HG03565 (cell line): ENCODE measurements at regions not wholly inside any gene's neighbourhood (a gene's known extent, or its start where the extent isn't known, plus 50 kb on each side); places are given as distances from the start of the nearest gene placed in this dataset.

Experiments used
- ATAC-seq: cut with Tn5 transposase; IDR thresholded peaks from one replicate; pipeline ENCODE4 v1.9.1; 2021; ENCODE audit warnings: mild to moderate bottlenecking, moderate library complexity; ENCODE audit not compliant: unreplicated experiment

- ATAC-seq: no peak
These were observed 1023.2 kb downstream of the KCNT2 start for GRCh38 chr1:195584870-195585624.

DNA sequence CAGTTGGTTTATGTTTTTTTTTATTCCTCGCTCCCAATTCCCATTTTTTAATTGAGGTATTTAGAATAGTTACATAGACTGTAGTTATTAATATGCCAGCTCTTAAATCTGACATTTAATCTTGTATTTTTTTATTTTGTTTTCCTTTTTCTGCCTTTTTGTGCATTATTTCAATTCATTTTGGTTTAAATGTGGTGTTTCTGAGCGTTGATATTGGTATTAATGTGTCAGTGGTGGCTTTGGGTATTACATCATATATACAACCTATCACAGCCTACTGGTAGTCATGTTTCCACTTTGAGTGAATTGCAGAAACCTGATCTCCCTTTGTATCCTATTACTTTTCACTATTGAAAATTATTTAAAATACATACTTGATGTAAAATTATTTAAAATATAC is 1027.3 kb downstream of the KCNT2 start:
- ATAC-seq: no peak

DNA sequence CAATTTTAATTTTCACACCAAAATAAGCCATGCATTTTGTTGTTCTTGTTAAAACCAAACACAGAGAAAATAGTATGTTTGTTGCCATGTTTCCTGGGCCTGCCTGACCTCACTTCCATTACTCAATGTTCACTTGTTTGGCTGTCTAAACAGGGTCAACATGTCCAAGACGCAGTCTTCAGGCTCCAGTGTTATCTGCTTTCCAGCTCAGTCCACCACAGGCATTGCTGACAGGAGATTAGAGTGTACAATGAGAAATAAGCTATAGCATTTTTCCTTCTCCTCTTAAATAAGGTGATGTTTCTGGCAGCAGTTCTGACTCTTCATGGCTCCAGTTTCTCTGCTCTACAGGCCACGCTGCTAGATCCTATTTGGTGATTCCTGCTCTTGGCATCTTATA is 1030.5 kb downstream of the KCNT2 start:
- no peak for ATAC-seq

GRCh38 chr1:195576641-195577040 is 1031.6 kb downstream of the KCNT2 start:
- no peak for ATAC-seq

DNA sequence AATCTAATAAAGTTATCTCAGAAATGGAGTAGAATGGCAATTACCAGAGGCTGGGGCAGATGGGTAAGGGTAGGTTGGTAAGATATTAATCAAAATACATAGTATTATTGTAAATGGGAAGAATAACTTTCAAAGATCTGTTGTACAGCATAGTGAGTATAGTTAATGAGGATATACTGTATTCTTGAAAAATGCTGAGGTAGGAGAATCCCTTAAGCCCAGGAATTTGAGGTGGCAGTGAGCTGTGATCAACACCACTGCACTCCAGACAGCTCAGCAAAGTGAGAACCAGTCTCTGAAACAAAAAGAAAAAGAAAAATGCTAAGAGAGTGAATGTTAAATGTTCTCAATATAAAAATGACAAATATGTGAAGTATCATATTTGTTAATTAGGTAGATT is 1033.7 kb downstream of the KCNT2 start:
- ATAC-seq: no peak

GRCh38 chr1:195569934-195570333 is 1038.3 kb downstream of the KCNT2 start:
- no peak for ATAC-seq

DNA sequence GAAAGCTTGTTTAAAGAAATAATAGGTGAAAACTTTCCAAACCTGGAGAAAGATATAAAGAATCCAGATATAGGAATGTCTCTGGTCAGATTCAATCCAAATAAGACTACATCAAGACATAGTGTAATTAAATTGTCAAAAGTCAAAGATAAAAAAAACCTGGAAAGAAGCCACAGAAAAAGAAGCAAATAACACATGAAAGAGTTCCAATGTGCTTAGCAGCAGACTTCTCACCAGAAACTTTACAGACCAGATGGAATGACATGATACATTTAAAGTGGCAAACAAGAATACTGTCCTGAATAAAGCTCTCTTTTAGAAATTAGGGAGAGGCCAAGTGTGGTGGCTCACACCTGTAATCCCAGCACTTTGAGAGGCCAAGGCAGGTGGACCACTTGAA is 1039.9 kb downstream of the KCNT2 start:
- no peak for ATAC-seq

- no peak for ATAC-seq
These were observed 1046.2 kb downstream of the KCNT2 start for GRCh38 chr1:195562074-195562473.

DNA sequence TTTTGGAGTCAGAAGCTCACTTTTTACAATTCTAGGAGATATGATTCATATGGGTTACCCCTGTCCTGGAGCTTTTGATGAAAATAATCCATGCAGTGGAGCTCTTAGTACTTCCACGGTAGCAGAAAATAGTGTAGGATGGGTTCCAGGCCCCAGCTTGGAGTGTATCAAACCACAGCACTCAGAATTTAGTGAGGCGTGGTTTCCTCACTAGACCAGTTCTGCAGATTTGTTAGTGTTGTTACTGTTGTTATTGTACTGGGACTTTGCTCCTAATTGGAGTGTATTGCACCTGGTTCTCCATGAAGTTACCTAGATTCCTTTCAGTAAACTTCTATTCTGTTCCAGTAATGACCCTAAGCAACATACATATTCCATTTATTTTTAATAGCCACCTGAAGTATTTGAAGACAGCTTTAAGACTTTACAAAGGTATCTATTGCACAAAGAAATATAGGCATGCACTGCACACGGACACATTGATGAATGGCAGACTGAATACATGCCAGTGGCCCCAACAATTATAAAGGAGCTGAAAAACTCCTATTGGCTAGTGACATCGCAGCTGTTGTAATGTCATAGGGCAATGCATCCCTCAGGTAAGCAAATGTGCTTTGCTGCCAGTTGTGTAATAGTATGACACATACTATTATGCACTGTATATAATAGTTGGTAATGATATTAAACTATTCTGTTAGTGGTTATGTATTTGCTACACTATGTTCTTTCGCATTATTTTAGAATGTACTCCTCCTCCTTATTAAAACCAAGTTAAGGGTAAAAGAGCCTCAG is 1058.0 kb downstream of the KCNT2 start:
- ATAC-seq: no peak

DNA sequence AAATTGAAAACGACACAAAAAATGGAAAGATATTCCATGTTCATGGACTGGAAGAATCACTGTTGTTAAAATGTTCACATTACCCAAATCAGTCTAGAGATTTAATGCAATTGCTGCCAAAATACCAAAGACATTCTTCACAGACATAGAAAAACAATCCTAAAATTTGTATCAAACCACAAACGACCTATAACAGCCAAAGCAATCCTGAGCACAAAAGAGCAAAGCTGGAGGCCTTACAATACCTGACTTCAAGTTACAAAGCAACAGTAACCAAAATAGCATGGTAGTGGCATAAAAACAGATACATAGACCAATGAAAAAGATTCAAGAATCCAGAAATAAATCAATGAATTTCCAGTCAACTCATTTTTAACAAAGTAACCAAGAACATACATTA is 1077.3 kb downstream of the KCNT2 start:
- ATAC-seq: no peak

GRCh38 chr1:195529881-195530280 is 1078.4 kb downstream of the KCNT2 start:
- ATAC-seq: no peak

GRCh38 chr1:195520757-195521156 is 1087.5 kb downstream of the KCNT2 start:
- no peak for ATAC-seq

GRCh38 chr1:195516036-195516435 is 1092.2 kb downstream of the KCNT2 start:
- ATAC-seq: no peak

DNA sequence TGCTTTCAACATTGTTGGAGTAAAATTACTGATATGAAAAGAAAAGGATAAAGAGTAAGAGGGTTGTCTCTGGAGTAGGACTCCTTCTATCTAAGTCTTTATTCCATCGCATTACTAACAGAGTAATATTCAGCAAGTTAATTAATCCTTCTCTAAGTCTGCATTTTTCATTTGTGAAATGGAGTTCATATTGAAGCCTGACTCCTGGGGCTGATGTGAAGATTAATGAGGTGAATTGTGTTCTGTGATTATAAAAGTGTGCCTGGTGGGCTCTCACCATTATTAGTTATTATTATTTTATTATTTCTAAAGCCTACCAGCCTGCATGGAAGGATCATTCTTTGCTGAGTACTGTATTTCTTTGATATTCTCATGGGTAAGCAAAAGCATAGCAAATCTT is 1096.7 kb downstream of the KCNT2 start:
- ATAC-seq: no peak

DNA sequence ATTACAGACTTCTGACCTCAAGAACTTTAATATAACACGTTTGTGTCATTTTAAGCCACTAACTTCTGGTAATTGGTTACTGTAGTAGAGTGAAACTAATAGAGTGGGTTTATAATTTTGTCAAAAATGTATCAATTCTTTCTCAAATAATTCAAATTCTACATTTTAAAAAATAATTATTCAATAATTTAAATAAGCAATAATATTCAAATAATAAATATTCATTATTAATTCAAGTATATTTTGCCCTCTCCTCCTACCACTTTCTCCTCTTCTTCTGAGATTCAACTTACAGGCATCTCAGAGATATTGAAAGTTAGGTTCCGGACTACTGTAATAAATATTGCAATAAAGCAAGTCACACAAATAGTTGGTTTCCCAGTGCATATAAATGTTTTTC is 1107.1 kb downstream of the KCNT2 start:
- ATAC-seq: no peak

GRCh38 chr1:195495720-195496635 is 1112.3 kb downstream of the KCNT2 start:
- no peak for ATAC-seq

DNA sequence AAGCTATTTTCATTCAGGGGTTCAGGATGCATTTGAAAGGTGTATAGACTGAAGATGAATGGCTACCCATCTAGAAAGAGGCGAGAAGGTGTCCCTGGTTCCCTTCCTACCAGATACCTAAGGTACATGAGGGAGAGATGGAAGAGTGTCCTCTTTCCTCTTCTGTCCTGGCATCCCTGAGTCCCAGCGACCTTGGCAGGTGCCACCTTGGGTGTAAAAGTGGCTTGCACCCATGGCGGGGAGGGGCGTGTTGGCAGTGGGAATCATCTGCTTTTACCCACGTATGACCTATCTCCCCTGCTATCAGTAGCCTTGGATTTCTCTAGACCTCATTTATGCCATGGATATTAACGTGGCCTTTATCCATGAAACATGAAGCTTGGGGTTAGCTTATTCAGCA is 1126.1 kb downstream of the KCNT2 start:
- ATAC-seq: no peak

GRCh38 chr1:195481293-195481692 is 1126.9 kb downstream of the KCNT2 start:
- ATAC-seq: no peak

DNA sequence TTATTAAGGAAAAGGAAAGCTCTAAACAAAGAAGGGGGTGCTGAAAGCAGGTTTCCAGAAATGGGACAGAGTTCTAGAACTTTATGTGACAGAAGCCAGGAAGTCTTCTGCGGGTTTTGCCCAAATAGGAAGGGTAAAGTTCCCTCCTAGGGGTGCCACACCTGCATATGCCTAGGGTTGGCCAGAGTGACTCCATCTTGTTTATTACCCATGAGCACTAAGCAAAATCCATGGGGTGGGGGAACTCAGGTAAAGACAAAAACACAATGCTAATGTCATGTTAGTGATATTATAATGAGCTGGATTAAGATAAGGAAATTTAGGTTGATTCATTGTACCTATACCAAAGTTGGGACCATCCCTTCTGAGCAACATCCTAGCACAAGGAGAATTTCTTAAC is 1132.7 kb downstream of the KCNT2 start:
- ATAC-seq: no peak

GRCh38 chr1:195472291-195472690 is 1135.9 kb downstream of the KCNT2 start:
- no peak for ATAC-seq

GRCh38 chr1:195466639-195467038 is 1141.6 kb downstream of the KCNT2 start:
- no peak for ATAC-seq
